Muscle of leg (tissue), 3 donors: ENCODE measurements at regions not wholly inside any gene's neighbourhood (a gene's known extent, or its start where the extent isn't known, plus 50 kb on each side); places are given as distances from the start of the nearest gene placed in this dataset.

ENCODE experiments used
- DNase-seq: peaks from one replicate; pipeline ENCODE4 v3.0.0; 2013
- H3K27ac ChIP-seq: one replicate; pipeline ENCODE4 v1.5.1; 2013; ENCODE audit warnings: mild to moderate bottlenecking, low read length, control low read depth
- H3K27me3 ChIP-seq: one replicate; pipeline ENCODE4 v1.6.1; 2013; ENCODE audit warnings: low read length; ENCODE audit not compliant: control insufficient read depth, insufficient read depth
- H3K36me3 ChIP-seq: one replicate; pipeline ENCODE4 v1.6.1; 2013; ENCODE audit warnings: low read length; ENCODE audit not compliant: control insufficient read depth, insufficient read depth
- H3K4me1 ChIP-seq: one replicate; pipeline ENCODE4 v1.6.1; 2013; ENCODE audit warnings: low read length; ENCODE audit not compliant: control insufficient read depth, insufficient read depth
- H3K4me3 ChIP-seq: one replicate; pipeline ENCODE4 v1.5.1; 2013; ENCODE audit warnings: low read length, control low read depth
- H3K9me3 ChIP-seq: replicated peaks from 2 replicates; pipeline ENCODE4 v1.6.1; 2013; ENCODE audit warnings: low read depth, low read length; ENCODE audit not compliant: control insufficient read depth
- WGBS: methylation state at CpG from one replicate; pipeline ENCODE4 v1.1.5; 2013; ENCODE audit warnings: missing lambda C conversion rate; ENCODE audit not compliant: insufficient coverage; 5-methylcytosine and 5-hydroxymethylcytosine counted together

DNA sequence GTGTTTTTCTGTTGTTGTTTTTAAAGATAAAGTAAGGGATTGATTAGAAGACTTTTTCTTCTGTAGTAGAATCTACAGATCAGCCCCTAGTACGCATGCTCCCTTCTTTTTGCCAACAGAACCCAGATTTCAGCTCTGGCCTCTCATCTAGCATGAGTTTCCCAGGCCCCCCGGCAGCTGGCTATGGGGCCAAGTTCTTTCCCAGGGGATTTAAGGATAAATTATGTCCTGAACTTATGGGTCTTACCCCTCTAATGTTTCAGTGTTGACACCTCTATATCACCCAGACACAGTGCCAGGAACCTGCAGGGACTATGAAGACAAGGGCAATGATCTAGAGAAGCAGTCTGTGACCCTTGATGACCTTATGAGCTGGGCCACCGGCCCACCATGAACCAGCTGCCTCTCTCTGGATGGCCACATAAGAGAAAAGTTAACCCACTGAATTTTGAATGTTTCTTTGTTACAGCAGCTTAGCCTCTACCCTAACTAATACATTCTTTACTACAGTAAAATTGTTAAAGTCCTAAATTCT lies 150.5 kb downstream of the UNC5CL start:
- Histone ChIP-seq H3K27me3 (no peaks in the 10 kb centered on the region), H3K4me3 (no peak overlapping the region), H3K27ac (no peak overlapping the region), H3K9me3 (no peaks in the 10 kb centered on the region), H3K36me3 (no peaks in the 10 kb centered on the region), H3K4me1 (peaks cover 6% of the 10 kb centered on the region)
- no peak for DNase-seq
- whole genome bisulfite sequencing, result 0% methylated on average over 1 of the region's 3 CpGs

DNA sequence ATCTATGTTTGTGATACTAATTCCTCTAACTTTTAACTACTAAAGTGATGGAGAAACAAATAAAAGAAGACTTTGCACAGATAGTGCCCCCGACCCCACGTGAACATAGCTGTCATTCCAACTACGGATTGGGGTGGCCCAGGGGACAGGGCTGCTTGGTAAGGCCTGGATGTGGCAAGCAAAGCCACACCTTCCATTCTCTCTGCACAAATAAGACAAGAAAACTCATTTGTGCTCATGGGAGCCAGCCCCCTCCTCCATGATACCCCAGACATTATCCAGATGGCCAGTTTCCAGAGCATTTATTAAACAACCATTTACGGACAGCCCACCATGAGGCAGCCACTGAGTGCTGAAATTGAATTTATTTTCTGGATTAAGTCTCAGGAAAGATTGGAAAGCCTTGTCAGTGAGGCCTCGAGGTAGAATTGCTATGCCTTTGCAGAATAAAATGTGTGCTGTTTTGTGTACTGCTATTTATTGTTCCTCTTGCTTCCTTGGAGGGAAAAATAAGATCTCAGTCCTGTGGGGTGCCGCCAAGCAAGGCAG lies 151.2 kb downstream of the UNC5CL start:
- H3K4me3 ChIP-seq, result no peak overlapping the region
- H3K27ac ChIP-seq, result no peak overlapping the region
- H3K27me3 ChIP-seq, result no peaks in the 10 kb centered on the region
- peak; percentile 49 for DNase-seq
- no peaks in the 10 kb centered on the region for H3K36me3 ChIP-seq
- no peaks in the 10 kb centered on the region for H3K9me3 ChIP-seq
- H3K4me1 ChIP-seq, result peaks cover 6% of the 10 kb centered on the region
- WGBS, result 38% methylated on average over 4 of the region's 6 CpGs

DNA sequence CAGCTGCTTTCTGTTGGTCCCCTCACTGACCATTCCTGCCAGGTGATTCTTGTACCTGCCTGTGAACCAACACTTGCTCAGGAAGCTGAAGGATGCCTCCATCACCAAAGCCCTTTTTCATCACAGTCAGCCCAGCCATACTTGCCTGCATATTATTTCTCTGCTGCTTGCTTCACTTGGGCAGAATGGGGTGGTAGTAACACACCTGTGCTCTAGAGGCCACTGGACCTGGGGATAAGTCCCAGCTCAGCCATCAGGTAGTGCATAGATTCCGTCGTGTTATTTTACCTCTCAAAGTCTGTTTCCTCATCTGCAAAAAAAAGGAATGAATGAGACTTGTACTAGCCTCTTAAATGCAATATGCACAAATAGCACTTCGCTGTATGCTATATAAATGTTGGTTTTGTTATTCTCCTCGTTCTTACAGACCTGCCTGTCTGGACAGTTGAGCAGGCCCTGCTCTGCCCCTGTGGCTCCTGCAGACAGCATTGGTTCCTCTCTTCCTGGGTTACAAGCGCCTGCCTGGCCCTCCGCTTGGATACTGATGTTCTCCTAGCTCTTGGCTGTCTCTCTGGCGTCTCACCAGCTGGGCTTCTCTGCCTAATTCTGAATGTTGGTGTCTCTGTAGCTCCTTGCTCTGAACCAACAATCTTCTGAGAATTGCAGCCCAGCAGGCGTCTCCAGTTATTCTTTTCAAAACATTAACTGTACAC lies 151.8 kb downstream of the UNC5CL start:
- WGBS, result 32% methylated on average over 3 of the region's 8 CpGs
- no peak overlapping the region for H3K4me3 ChIP-seq
- peaks cover 6% of the 10 kb centered on the region for H3K4me1 ChIP-seq
- H3K9me3 ChIP-seq, result no peaks in the 10 kb centered on the region
- peak; percentile 18 for DNase-seq
- no peaks in the 10 kb centered on the region for H3K36me3 ChIP-seq
- no peak overlapping the region for H3K27ac ChIP-seq
- H3K27me3 ChIP-seq, result no peaks in the 10 kb centered on the region

DNA sequence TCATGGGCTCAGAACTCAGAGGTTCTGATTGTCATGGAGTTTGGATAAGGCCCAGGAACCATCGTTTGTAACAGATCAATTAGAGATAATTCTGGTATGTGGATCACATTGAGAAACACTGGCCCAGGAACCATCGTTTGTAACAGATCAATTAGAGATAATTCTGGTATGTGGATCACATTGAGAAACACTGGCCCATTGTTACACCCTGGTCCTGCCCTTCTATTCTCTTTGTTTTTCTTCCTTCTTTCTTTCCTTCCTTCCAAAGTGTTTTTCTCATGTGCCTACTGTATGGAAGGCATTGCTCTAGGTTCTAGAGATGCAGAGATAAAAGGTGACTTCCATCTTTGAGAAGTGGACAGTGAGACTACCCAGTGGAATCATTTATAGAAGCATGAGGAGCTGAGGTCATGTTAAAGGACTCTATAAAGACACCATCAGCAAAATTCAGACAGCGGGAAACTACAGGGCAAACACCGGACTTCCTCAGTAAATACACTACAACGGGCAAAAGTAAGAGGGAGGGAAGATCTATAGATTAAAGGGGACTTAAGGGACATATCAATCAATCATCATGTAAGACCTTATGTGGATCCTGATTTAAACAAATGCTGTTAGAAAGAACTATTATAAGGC lies 153.8 kb downstream of the UNC5CL start:
- H3K4me1 ChIP-seq, result peaks cover 6% of the 10 kb centered on the region
- H3K4me3 ChIP-seq, result no peak overlapping the region
- no peak for DNase-seq
- no peaks in the 10 kb centered on the region for H3K27me3 ChIP-seq
- H3K36me3 ChIP-seq, result no peaks in the 10 kb centered on the region
- no CpG with 5 or more reads among the region's 5 CpGs for WGBS
- no peak overlapping the region for H3K27ac ChIP-seq
- no peaks in the 10 kb centered on the region for H3K9me3 ChIP-seq

DNA sequence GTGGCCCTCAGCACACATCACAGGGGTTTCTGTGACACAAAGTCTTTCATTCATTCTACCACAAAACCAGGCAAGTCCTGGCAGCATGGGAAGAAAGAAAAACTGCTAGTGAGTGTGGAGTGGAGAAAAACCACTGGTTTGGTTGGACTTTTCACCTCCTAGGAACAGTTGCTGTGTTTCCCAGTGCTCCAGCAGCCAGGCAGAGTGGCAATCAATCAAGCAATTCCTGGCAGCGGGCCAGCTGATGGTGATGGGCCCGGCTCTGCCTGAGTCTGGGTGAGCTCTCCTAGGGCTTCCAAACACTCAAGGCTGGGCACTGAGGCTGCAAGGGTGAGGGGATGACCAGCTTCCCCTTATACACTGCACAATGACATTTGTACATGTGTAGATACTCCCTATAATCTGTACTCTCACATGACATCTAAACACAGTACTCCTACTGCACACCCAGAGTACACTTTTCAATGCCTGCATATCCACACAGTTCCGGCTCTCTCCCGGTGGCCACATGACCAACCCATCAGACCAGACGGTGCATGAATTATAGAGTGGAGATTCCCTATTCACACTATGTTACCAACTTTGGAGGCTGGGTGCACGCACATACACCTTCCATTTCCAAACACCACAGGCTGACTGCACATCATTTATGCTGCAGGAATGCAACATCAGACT lies 156.6 kb downstream of the UNC5CL start:
- H3K4me1 ChIP-seq, result no peaks in the 10 kb centered on the region
- no peaks in the 10 kb centered on the region for H3K27me3 ChIP-seq
- no peaks in the 10 kb centered on the region for H3K36me3 ChIP-seq
- H3K27ac ChIP-seq, result no peak overlapping the region
- H3K4me3 ChIP-seq, result no peak overlapping the region
- DNase-seq, result no peak
- WGBS, result 79% methylated on average over 2 of the region's 6 CpGs
- peaks cover 7% of the 10 kb centered on the region for H3K9me3 ChIP-seq

DNA sequence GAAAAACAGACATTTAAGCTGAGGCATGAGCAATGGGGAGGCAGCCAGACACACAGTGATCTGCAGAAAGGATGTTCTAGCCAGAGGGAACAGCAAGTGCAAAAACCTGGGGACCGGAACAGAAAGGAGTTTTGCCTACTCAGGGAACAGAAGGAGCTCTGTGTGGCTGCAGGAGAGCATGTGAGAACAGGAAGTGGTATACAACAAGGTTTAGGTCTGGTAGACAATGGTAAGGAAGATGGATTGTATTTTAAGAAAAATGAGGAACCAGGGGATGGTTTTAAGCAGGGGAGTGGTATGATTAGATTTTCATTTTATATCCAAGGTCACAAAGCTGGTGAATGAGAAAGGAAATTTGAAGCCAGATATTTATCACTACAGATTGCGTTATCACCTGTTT lies 157.5 kb downstream of the UNC5CL start:
- Histone ChIP-seq H3K36me3 (no peaks in the 10 kb centered on the region), H3K27me3 (no peaks in the 10 kb centered on the region), H3K27ac (no peak overlapping the region), H3K9me3 (peaks cover 7% of the 10 kb centered on the region), H3K4me3 (no peak overlapping the region), H3K4me1 (no peaks in the 10 kb centered on the region)
- WGBS, result 93% methylated on average over 2 of the region's 2 CpGs
- DNase-seq, result no peak

DNA sequence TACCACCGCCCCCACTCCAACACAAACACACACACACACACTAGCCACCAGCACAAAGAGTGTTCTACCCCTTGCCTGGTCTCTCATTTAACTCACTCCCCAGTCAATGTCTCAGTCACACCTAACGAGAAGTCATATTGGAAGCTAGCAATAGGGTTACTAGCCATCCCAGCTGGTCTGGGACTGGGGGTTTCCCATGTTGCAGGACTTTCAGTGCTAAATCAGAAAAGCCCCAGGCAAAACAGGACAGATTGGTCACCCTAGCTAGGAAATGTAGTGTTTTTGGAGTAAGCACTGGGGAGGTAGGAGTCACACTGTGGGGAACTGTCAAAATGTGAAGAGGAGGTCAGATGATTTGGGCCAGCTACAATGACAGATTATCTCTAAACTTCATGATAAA lies 158.1 kb downstream of the UNC5CL start:
- Histone ChIP-seq H3K4me3 (no peak overlapping the region), H3K9me3 (peaks cover 7% of the 10 kb centered on the region), H3K27me3 (no peaks in the 10 kb centered on the region), H3K36me3 (no peaks in the 10 kb centered on the region), H3K27ac (no peak overlapping the region), H3K4me1 (no peaks in the 10 kb centered on the region)
- 83% methylated on average over 1 of the region's 2 CpGs for WGBS
- no peak for DNase-seq

DNA sequence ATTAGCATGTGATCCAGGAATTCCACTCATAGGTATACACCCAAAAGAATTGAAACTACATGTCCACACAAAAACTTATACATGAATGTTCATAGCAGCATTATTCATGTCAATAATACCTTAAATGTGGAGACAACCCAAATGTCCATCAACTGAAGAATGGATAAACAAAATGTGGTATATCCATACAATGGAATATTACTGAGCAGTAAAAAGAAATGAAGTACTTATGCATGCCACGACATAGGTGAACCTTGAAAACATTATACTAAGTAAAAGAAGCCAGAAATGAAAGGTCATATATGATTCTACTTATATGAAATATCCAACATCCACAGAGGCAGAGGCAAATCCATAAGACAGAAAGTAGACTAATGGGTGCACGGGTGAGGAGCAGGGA lies 159.9 kb downstream of the UNC5CL start:
- Histone ChIP-seq H3K4me1 (no peaks in the 10 kb centered on the region), H3K4me3 (no peak overlapping the region), H3K27me3 (no peaks in the 10 kb centered on the region), H3K9me3 (peaks cover 7% of the 10 kb centered on the region), H3K36me3 (no peaks in the 10 kb centered on the region), H3K27ac (no peak overlapping the region)
- WGBS, result no CpG with 5 or more reads among the region's 2 CpGs
- DNase-seq, result no peak

DNA sequence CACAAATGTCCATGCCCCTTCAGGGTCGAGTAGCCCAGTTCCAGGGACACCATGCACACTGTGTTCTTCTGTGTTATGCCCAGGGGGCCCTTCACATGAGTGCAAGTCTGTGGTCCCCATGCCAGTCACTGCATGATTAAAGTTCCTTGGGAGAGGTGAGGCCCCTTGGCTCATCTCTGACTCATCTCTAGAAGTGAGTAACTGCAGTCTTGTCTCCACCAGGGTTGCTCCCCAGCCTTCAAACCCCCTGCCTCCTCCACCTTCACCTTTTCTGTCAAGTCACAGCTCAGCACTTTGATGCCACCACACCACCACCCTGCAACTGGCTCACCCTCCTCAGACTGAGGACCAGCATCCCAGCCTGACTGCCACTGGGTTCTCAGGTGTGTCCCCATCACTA lies 161.7 kb downstream of the UNC5CL start:
- Histone ChIP-seq H3K36me3 (no peaks in the 10 kb centered on the region), H3K4me3 (no peak overlapping the region), H3K4me1 (no peaks in the 10 kb centered on the region), H3K27ac (no peak overlapping the region), H3K9me3 (peaks cover 7% of the 10 kb centered on the region), H3K27me3 (peaks cover 2% of the 10 kb centered on the region)
- WGBS, result 86% methylated on average over 1 of the region's 1 CpG
- DNase-seq, result no peak

DNA sequence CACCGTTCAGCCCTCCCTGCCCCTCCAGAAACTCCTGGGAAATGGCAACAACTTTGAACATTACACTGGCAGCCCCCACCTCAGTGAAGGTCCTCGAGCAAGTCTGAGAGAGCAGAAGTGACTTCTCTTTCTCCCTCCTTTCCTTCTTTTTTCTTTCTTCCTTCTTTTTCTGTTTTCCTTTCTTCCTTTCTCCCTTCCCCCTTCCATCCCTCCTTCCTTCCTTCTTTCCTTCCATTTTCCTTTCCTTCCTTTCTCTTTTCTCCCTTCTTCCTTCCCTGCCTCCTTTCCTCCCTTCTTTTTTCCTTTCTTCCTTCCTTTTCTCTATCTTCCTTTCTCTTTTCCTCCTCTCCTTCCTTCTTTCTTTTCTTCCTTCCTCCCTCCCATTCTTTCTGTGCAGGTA lies 162.7 kb downstream of the UNC5CL start:
- WGBS, result 61% methylated on average over 2 of the region's 2 CpGs
- H3K27me3 ChIP-seq, result peaks cover 2% of the 10 kb centered on the region
- peaks cover 7% of the 10 kb centered on the region for H3K9me3 ChIP-seq
- H3K36me3 ChIP-seq, result no peaks in the 10 kb centered on the region
- DNase-seq, result no peak
- no peaks in the 10 kb centered on the region for H3K4me1 ChIP-seq
- H3K4me3 ChIP-seq, result no peak overlapping the region
- no peak overlapping the region for H3K27ac ChIP-seq
